AG04449 (cell line): ENCODE measurements at regions not wholly inside any gene's neighbourhood (a gene's known extent, or its start where the extent isn't known, plus 50 kb on each side); places are given as distances from the start of the nearest gene placed in this dataset.

Source experiments
- CTCF ChIA-PET: fragments of 350-600 bp; formaldehyde crosslinking; extraction: SDS; loops from one replicate; lab custom pipeline; 2021; ENCODE audit warnings: antibody characterized with exemption; lab: Yijun Ruan, JAX
- POLR2A ChIA-PET: fragments of 400-600, 350-600 bp; formaldehyde crosslinking; extraction: SDS; loops from one replicate; lab custom pipeline; 2020; ENCODE audit warnings: antibody characterized with exemption, inconsistent platforms; lab: Yijun Ruan, JAX
- DNase-seq: peaks from one replicate; pipeline ENCODE4 v3.0.0-alpha.2; 2010; ENCODE audit warnings: low read depth, low spot score
- H3K4me3 ChIP-seq: 2 replicates; pipeline ENCODE4 v1.5.1; 2011; ENCODE audit warnings: low read depth, mild to moderate bottlenecking, control low read depth, low read length
- TF ChIP-seq, protein P1 (sequence below): IDR thresholded peaks from one replicate; pipeline ENCODE4 v1.5.1; 2011; ENCODE audit warnings: mild to moderate bottlenecking, moderate library complexity, low read length, control low read depth, inconsistent platforms; ENCODE audit not compliant: insufficient read depth; ENCODE audit errors: missing control alignments

- no peak for DNase-seq
- no peak overlapping the region; the same call in 1 of the 2 replicates for H3K4me3 ChIP-seq
- TF ChIP-seq, protein P1, sequence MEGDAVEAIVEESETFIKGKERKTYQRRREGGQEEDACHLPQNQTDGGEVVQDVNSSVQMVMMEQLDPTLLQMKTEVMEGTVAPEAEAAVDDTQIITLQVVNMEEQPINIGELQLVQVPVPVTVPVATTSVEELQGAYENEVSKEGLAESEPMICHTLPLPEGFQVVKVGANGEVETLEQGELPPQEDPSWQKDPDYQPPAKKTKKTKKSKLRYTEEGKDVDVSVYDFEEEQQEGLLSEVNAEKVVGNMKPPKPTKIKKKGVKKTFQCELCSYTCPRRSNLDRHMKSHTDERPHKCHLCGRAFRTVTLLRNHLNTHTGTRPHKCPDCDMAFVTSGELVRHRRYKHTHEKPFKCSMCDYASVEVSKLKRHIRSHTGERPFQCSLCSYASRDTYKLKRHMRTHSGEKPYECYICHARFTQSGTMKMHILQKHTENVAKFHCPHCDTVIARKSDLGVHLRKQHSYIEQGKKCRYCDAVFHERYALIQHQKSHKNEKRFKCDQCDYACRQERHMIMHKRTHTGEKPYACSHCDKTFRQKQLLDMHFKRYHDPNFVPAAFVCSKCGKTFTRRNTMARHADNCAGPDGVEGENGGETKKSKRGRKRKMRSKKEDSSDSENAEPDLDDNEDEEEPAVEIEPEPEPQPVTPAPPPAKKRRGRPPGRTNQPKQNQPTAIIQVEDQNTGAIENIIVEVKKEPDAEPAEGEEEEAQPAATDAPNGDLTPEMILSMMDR: peak; percentile 84
- ChIA-PET CTCF (interaction anchor here (0.7 to 3.2 kb wide), 18 partner anchors 8 to 890 kb away, joined by 3 to 30 read pairs (median 4); no protein-coding TSS in a partner anchor), POLR2A (interaction anchor here (0.7 to 1.6 kb wide), 2 partner anchors 8 to 279 kb away, joined by 3 to 4 read pairs; no protein-coding TSS in a partner anchor)
Measured at GRCh38 chr17:65278050-65278819, 141.1 kb downstream of the RGS9 start.

GRCh38 chr17:65277576-65277975 lies 140.4 kb downstream of the RGS9 start:
- ChIA-PET CTCF (interaction anchor here (0.7 to 3.2 kb wide), 20 partner anchors 9 to 890 kb away, joined by 3 to 30 read pairs (median 4); no protein-coding TSS in a partner anchor), POLR2A (interaction anchor here (0.7 to 1.6 kb wide), 2 partner anchors 9 to 280 kb away, joined by 3 to 4 read pairs; no protein-coding TSS in a partner anchor)
- peak overlapping the region; percentile 10; the same call in 1 of the 2 replicates for H3K4me3 ChIP-seq
- TF ChIP-seq, protein P1: no peak
- no peak for DNase-seq
